Erythroblast (primary cell): ENCODE measurements at regions not wholly inside any gene's neighbourhood (a gene's known extent, or its start where the extent isn't known, plus 50 kb on each side); places are given as distances from the start of the nearest gene placed in this dataset.

Experiments used
- GATA1 ChIP-seq: IDR thresholded peaks from 2 replicates; pipeline ENCODE4 v1.6.1; 2011; ENCODE audit warnings: low read depth, mild to moderate bottlenecking, control low read depth, low read length, moderate library complexity
- POLR2A ChIP-seq: IDR thresholded peaks from 2 replicates; pipeline ENCODE4 v1.6.1; 2011; ENCODE audit warnings: mild to moderate bottlenecking, low read length

DNA sequence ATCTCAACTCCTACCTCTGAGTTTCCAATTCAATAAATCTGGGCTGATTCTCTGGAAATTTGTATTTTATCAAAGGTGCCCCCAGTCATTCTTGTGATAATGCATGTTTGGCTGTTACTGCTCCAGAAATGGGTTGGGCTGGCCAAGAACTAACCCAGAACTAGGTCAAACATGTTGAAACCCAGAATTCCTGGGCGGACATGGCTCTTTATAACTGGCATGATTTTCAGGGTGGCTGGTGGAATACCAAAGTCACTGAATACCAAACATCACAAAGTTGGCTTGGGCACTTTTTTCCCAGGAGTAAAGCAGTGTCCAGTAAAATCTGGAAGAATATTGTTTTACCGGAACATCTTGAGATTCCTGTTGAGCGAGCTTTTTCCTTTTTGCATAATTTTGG lies 89.4 kb upstream of the S1PR1 start:
- no peak for TF ChIP-seq POLR2A
- TF ChIP-seq GATA1 = no peak
